ENCODE measurements at regions not wholly inside any gene's neighbourhood (a gene's known extent, or its start where the extent isn't known, plus 50 kb on each side); places are given as distances from the start of the nearest gene placed in this dataset.
A peak's percentile ranks its signal among the peaks of the same experiment; 100 is the strongest.
"Not testable (repeated sequence)": the region's sequence is repeated elsewhere in the genome, so short reads cannot be mapped to it uniquely, and the experiment has no call there.

- Histone ChIP-seq H3K4me3 (ENCODE audit: insufficient read depth, low read depth, low read length, poor library complexity, severe bottlenecking) (no peak overlapping the region), H3K36me3 (ENCODE audit: control insufficient read depth, insufficient read depth, low read length) (no peaks in the 10 kb centered on the region), H3K27me3 (replicated peaks; ENCODE audit: control insufficient read depth, insufficient read depth, low read length, poor library complexity, severe bottlenecking) (no peaks in the 10 kb centered on the region), H3K27ac (ENCODE audit: insufficient read depth, low read length, poor library complexity, severe bottlenecking) (no peak overlapping the region), H3K4me1 (ENCODE audit: control insufficient read depth, insufficient read depth, low read length, poor library complexity, severe bottlenecking) (no peaks in the 10 kb centered on the region), H3K9me3 (ENCODE audit: control insufficient read depth, low read length) (no peaks in the 10 kb centered on the region)
- DNase-seq = no peak
Observed at GRCh38 chr6:168922436-168922835, 331.2 kb downstream of the THBS2 start.

GRCh38 chr6:168920289-168920688 lies 333.4 kb downstream of the THBS2 start:
- Histone ChIP-seq H3K9me3 (ENCODE audit: control insufficient read depth, low read length) (no peaks in the 10 kb centered on the region), H3K36me3 (ENCODE audit: control insufficient read depth, insufficient read depth, low read length) (no peaks in the 10 kb centered on the region), H3K27ac (ENCODE audit: insufficient read depth, low read length, poor library complexity, severe bottlenecking) (no peak overlapping the region), H3K4me1 (ENCODE audit: control insufficient read depth, insufficient read depth, low read length, poor library complexity, severe bottlenecking) (no peaks in the 10 kb centered on the region), H3K27me3 (replicated peaks; ENCODE audit: control insufficient read depth, insufficient read depth, low read length, poor library complexity, severe bottlenecking) (no peaks in the 10 kb centered on the region), H3K4me3 (ENCODE audit: insufficient read depth, low read depth, low read length, poor library complexity, severe bottlenecking) (no peak overlapping the region)
- no peak for DNase-seq

DNA sequence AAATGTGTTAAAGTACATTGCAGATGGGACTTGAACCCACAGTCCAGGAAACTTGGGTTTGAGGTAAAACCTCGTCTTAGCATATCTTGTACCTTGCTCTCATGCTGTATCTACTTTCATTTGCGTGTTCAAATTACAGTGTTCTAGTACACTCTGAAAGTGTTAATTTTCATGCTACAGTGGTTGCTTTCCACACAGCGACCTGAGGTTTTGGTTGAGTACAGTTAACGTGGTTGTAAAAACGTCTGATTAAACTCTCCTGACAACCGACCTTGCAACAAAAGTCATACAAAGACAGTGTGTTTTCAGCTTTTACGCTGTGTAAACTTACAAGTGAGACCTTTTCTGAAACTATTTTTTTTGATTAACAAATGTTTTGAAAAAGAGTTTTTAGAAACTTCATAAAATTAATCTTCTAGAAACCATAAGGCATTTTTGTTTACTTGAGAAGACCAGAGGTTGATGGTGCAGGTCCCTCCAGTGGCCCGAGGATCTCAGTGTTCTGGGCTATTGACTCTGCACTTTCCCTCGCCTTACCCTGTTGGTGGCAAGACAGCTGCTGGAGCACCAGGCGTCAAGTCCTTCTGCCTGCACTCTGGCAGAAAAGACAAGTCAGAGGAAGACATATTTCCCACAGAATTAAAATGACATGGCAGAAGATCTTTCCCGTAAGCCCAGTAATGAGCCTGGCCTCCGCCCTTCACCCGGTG lies 334.0 kb downstream of the THBS2 start:
- no peaks in the 10 kb centered on the region for H3K9me3 ChIP-seq (ENCODE audit: control insufficient read depth, low read length)
- no peaks in the 10 kb centered on the region for H3K4me1 ChIP-seq (ENCODE audit: control insufficient read depth, insufficient read depth, low read length, poor library complexity, severe bottlenecking)
- DNase-seq = no peak
- H3K27ac ChIP-seq (ENCODE audit: insufficient read depth, low read length, poor library complexity, severe bottlenecking) = no peak overlapping the region
- H3K27me3 ChIP-seq (replicated peaks; ENCODE audit: control insufficient read depth, insufficient read depth, low read length, poor library complexity, severe bottlenecking) = no peaks in the 10 kb centered on the region
- no peaks in the 10 kb centered on the region for H3K36me3 ChIP-seq (ENCODE audit: control insufficient read depth, insufficient read depth, low read length)
- H3K4me3 ChIP-seq (ENCODE audit: insufficient read depth, low read depth, low read length, poor library complexity, severe bottlenecking) = no peak overlapping the region

GRCh38 chr6:168916576-168917211 lies 337.0 kb downstream of the THBS2 start:
- Histone ChIP-seq H3K4me3 (ENCODE audit: insufficient read depth, low read depth, low read length, poor library complexity, severe bottlenecking) (no peak overlapping the region), H3K36me3 (ENCODE audit: control insufficient read depth, insufficient read depth, low read length) (no peaks in the 10 kb centered on the region), H3K4me1 (ENCODE audit: control insufficient read depth, insufficient read depth, low read length, poor library complexity, severe bottlenecking) (no peaks in the 10 kb centered on the region), H3K27me3 (replicated peaks; ENCODE audit: control insufficient read depth, insufficient read depth, low read length, poor library complexity, severe bottlenecking) (no peaks in the 10 kb centered on the region), H3K9me3 (ENCODE audit: control insufficient read depth, low read length) (no peaks in the 10 kb centered on the region), H3K27ac (ENCODE audit: insufficient read depth, low read length, poor library complexity, severe bottlenecking) (no peak overlapping the region)
- no peak for DNase-seq

- DNase-seq = no peak
- Histone ChIP-seq H3K4me3 (ENCODE audit: insufficient read depth, low read depth, low read length, poor library complexity, severe bottlenecking) (no peak overlapping the region), H3K27me3 (replicated peaks; ENCODE audit: control insufficient read depth, insufficient read depth, low read length, poor library complexity, severe bottlenecking) (no peaks in the 10 kb centered on the region), H3K36me3 (ENCODE audit: control insufficient read depth, insufficient read depth, low read length) (no peaks in the 10 kb centered on the region), H3K27ac (ENCODE audit: insufficient read depth, low read length, poor library complexity, severe bottlenecking) (no peak overlapping the region), H3K9me3 (ENCODE audit: control insufficient read depth, low read length) (no peaks in the 10 kb centered on the region), H3K4me1 (ENCODE audit: control insufficient read depth, insufficient read depth, low read length, poor library complexity, severe bottlenecking) (no peaks in the 10 kb centered on the region)
Observed at GRCh38 chr6:168915855-168916254, 337.8 kb downstream of the THBS2 start.

DNA sequence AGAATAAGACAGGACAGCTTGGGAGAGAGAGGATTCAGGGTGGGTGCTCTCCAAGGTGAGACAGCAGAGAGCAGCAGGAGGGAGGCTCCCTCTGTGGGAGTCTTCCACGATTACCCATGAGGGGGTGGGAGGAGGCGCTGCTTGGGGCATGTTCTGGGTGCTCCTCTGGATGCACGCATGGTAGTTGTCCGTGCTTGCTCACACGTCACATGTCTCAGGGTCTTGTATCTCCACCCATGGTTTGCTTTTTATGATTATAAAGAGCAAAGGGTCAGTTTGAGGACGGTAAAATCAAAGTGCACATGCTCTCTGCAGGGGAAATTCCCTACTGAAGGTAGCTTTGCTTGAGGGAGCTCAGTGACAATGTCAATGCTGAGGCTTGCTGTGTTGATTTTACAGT lies 338.4 kb downstream of the THBS2 start:
- no peaks in the 10 kb centered on the region for H3K27me3 ChIP-seq (replicated peaks; ENCODE audit: control insufficient read depth, insufficient read depth, low read length, poor library complexity, severe bottlenecking)
- no peak for DNase-seq
- H3K4me3 ChIP-seq (ENCODE audit: insufficient read depth, low read depth, low read length, poor library complexity, severe bottlenecking) = no peak overlapping the region

DNA sequence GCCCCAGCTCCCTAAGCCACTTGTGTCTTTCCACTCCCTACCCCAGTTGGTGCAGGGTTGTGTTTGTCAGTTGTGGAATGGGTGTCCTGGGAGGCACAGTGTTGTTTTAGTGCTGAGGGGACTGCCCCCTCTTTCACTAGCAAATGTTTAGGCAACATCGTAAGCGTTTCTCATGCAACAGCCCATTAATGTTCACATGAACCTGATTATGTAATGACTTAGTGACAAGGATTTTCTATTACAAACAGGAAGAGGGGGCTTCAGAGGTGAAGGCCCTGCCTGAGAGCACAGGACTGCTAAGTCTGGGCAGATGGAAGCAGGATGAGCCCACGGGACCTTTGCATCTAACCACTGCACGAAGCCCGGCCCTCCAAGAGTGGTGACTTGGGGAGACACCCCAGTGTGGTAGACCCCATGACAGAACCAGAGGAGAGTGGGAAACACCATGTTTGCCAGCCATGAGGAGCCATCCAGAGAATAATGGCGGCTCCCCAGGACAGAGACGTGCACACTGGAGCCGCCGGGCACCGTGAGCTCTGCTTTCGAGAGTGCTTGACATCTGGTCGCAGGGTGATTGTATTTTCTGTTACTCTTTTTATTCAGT lies 339.7 kb downstream of the THBS2 start:
- H3K27me3 ChIP-seq (replicated peaks; ENCODE audit: control insufficient read depth, insufficient read depth, low read length, poor library complexity, severe bottlenecking) = no peaks in the 10 kb centered on the region
- no peak overlapping the region for H3K27ac ChIP-seq (ENCODE audit: insufficient read depth, low read length, poor library complexity, severe bottlenecking)
- H3K4me3 ChIP-seq (ENCODE audit: insufficient read depth, low read depth, low read length, poor library complexity, severe bottlenecking) = no peak overlapping the region
- no peaks in the 10 kb centered on the region for H3K4me1 ChIP-seq (ENCODE audit: control insufficient read depth, insufficient read depth, low read length, poor library complexity, severe bottlenecking)
- no peaks in the 10 kb centered on the region for H3K36me3 ChIP-seq (ENCODE audit: control insufficient read depth, insufficient read depth, low read length)
- no peak for DNase-seq
- no peaks in the 10 kb centered on the region for H3K9me3 ChIP-seq (ENCODE audit: control insufficient read depth, low read length)

More for the DNA sequence above, 338.4 kb downstream of the THBS2 start:
- Histone ChIP-seq H3K4me1 (ENCODE audit: control insufficient read depth, insufficient read depth, low read length, poor library complexity, severe bottlenecking) (no peaks in the 10 kb centered on the region), H3K36me3 (ENCODE audit: control insufficient read depth, insufficient read depth, low read length) (no peaks in the 10 kb centered on the region), H3K9me3 (ENCODE audit: control insufficient read depth, low read length) (no peaks in the 10 kb centered on the region), H3K27ac (ENCODE audit: insufficient read depth, low read length, poor library complexity, severe bottlenecking) (no peak overlapping the region)

- not testable (repeated sequence) for H3K4me3 ChIP-seq (ENCODE audit: insufficient read depth, low read depth, low read length, poor library complexity, severe bottlenecking); H3K27ac ChIP-seq (ENCODE audit: insufficient read depth, low read length, poor library complexity, severe bottlenecking); H3K27me3 ChIP-seq (replicated peaks; ENCODE audit: control insufficient read depth, insufficient read depth, low read length, poor library complexity, severe bottlenecking); DNase-seq; H3K36me3 ChIP-seq (ENCODE audit: control insufficient read depth, insufficient read depth, low read length); H3K9me3 ChIP-seq (ENCODE audit: control insufficient read depth, low read length); H3K4me1 ChIP-seq (ENCODE audit: control insufficient read depth, insufficient read depth, low read length, poor library complexity, severe bottlenecking)
Observed at GRCh38 chr6:168913231-168913865, 340.3 kb downstream of the THBS2 start.

- Histone ChIP-seq H3K9me3 (ENCODE audit: control insufficient read depth, low read length) (no peaks in the 10 kb centered on the region), H3K4me3 (ENCODE audit: insufficient read depth, low read depth, low read length, poor library complexity, severe bottlenecking) (no peak overlapping the region), H3K36me3 (ENCODE audit: control insufficient read depth, insufficient read depth, low read length) (no peaks in the 10 kb centered on the region), H3K27me3 (replicated peaks; ENCODE audit: control insufficient read depth, insufficient read depth, low read length, poor library complexity, severe bottlenecking) (no peaks in the 10 kb centered on the region), H3K27ac (ENCODE audit: insufficient read depth, low read length, poor library complexity, severe bottlenecking) (no peak overlapping the region), H3K4me1 (ENCODE audit: control insufficient read depth, insufficient read depth, low read length, poor library complexity, severe bottlenecking) (no peaks in the 10 kb centered on the region)
- peak in 1 of 3 donors; percentile 14 for DNase-seq
Observed at GRCh38 chr6:168909288-168909687, 344.4 kb downstream of the THBS2 start.

GRCh38 chr6:168908887-168909286 lies 344.8 kb downstream of the THBS2 start:
- H3K27me3 ChIP-seq (replicated peaks; ENCODE audit: control insufficient read depth, insufficient read depth, low read length, poor library complexity, severe bottlenecking) = no peaks in the 10 kb centered on the region
- H3K27ac ChIP-seq (ENCODE audit: insufficient read depth, low read length, poor library complexity, severe bottlenecking) = no peak overlapping the region
- DNase-seq = no peak

More at GRCh38 chr6:168908887-168909286, 344.8 kb downstream of the THBS2 start:
- Histone ChIP-seq H3K9me3 (ENCODE audit: control insufficient read depth, low read length) (no peaks in the 10 kb centered on the region), H3K4me3 (ENCODE audit: insufficient read depth, low read depth, low read length, poor library complexity, severe bottlenecking) (no peak overlapping the region), H3K36me3 (ENCODE audit: control insufficient read depth, insufficient read depth, low read length) (no peaks in the 10 kb centered on the region), H3K4me1 (ENCODE audit: control insufficient read depth, insufficient read depth, low read length, poor library complexity, severe bottlenecking) (no peaks in the 10 kb centered on the region)

All from effector memory CD4-positive, alpha-beta T cell (primary cell).